Erythroblast (primary cell): ENCODE measurements at regions not wholly inside any gene's neighbourhood (a gene's known extent, or its start where the extent isn't known, plus 50 kb on each side); places are given as distances from the start of the nearest gene placed in this dataset.

Experiments
- GATA1 ChIP-seq: IDR thresholded peaks from 2 replicates; pipeline ENCODE4 v1.6.1; 2011; ENCODE audit warnings: low read depth, mild to moderate bottlenecking, control low read depth, low read length, moderate library complexity
- POLR2A ChIP-seq: IDR thresholded peaks from 2 replicates; pipeline ENCODE4 v1.6.1; 2011; ENCODE audit warnings: mild to moderate bottlenecking, low read length

GRCh38 chr10:108902619-108903285 is 1020.6 kb downstream of the XPNPEP1 start:
- no peak for TF ChIP-seq POLR2A
- no peak for TF ChIP-seq GATA1
